ENCODE measurements at regions not wholly inside any gene's neighbourhood (a gene's known extent, or its start where the extent isn't known, plus 50 kb on each side); places are given as distances from the start of the nearest gene placed in this dataset.
"Not testable (repeated sequence)": the region's sequence is repeated elsewhere in the genome, so short reads cannot be mapped to it uniquely, and the experiment has no call there.

GRCh38 chrX:69431420-69431819 is 72.7 kb upstream of the NALF2 start:
- Histone ChIP-seq H3K9me3 (replicated peaks) (no peaks in the 10 kb centered on the region), H3K36me3 (no peaks in the 10 kb centered on the region), H3K27ac (no peak overlapping the region), H3K4me3 (no peak overlapping the region), H3K4me1 (replicated peaks) (no peaks in the 10 kb centered on the region), H3K27me3 (replicated peaks) (no peaks in the 10 kb centered on the region)
- no peak for DNase-seq (ENCODE audit: low read depth in 1 of 2, low spot score in 2 of 2)

- no peak overlapping the region for H3K27ac ChIP-seq
- no peaks in the 10 kb centered on the region for H3K4me1 ChIP-seq (replicated peaks)
- no peak for DNase-seq (ENCODE audit: low read depth in 1 of 2, low spot score in 2 of 2)
- H3K36me3 ChIP-seq: no peaks in the 10 kb centered on the region
- no peaks in the 10 kb centered on the region for H3K9me3 ChIP-seq (replicated peaks)
- H3K27me3 ChIP-seq (replicated peaks): no peaks in the 10 kb centered on the region
- no peak overlapping the region for H3K4me3 ChIP-seq
Measured at GRCh38 chrX:69430785-69431184, 73.3 kb upstream of the NALF2 start.

GRCh38 chrX:69429339-69430015 is 74.6 kb upstream of the NALF2 start:
- Histone ChIP-seq H3K4me3 (no peak overlapping the region), H3K27ac (no peak overlapping the region), H3K9me3 (replicated peaks) (no peaks in the 10 kb centered on the region), H3K36me3 (no peaks in the 10 kb centered on the region), H3K4me1 (replicated peaks) (no peaks in the 10 kb centered on the region), H3K27me3 (replicated peaks) (no peaks in the 10 kb centered on the region)
- DNase-seq (ENCODE audit: low read depth in 1 of 2, low spot score in 2 of 2): no peak

- no peak for DNase-seq (ENCODE audit: low read depth in 1 of 2, low spot score in 2 of 2)
- no peaks in the 10 kb centered on the region for H3K27me3 ChIP-seq (replicated peaks)
- no peaks in the 10 kb centered on the region for H3K4me1 ChIP-seq (replicated peaks)
- H3K27ac ChIP-seq: no peak overlapping the region
- no peaks in the 10 kb centered on the region for H3K9me3 ChIP-seq (replicated peaks)
- H3K4me3 ChIP-seq: no peak overlapping the region
- no peaks in the 10 kb centered on the region for H3K36me3 ChIP-seq
Measured at GRCh38 chrX:69428216-69428615, 75.9 kb upstream of the NALF2 start.

- Histone ChIP-seq H3K36me3 (no peaks in the 10 kb centered on the region), H3K4me1 (replicated peaks) (no peaks in the 10 kb centered on the region), H3K27ac (no peak overlapping the region), H3K9me3 (replicated peaks) (no peaks in the 10 kb centered on the region), H3K27me3 (replicated peaks) (no peaks in the 10 kb centered on the region), H3K4me3 (no peak overlapping the region)
- DNase-seq (ENCODE audit: low read depth in 1 of 2, low spot score in 2 of 2): no peak
Measured at GRCh38 chrX:69424910-69425309, 79.2 kb upstream of the NALF2 start.

- no peaks in the 10 kb centered on the region for H3K4me1 ChIP-seq (replicated peaks)
- no peaks in the 10 kb centered on the region for H3K36me3 ChIP-seq
- no peaks in the 10 kb centered on the region for H3K9me3 ChIP-seq (replicated peaks)
- DNase-seq (ENCODE audit: low read depth in 1 of 2, low spot score in 2 of 2): no peak
- H3K27ac ChIP-seq: no peak overlapping the region
- no peaks in the 10 kb centered on the region for H3K27me3 ChIP-seq (replicated peaks)
- no peak overlapping the region for H3K4me3 ChIP-seq
Measured at GRCh38 chrX:69424161-69424560, 80.0 kb upstream of the NALF2 start.

GRCh38 chrX:69422208-69422607 is 81.9 kb upstream of the NALF2 start:
- DNase-seq (ENCODE audit: low read depth in 1 of 2, low spot score in 2 of 2); H3K27ac ChIP-seq; H3K27me3 ChIP-seq (replicated peaks); H3K4me3 ChIP-seq; H3K36me3 ChIP-seq; H3K9me3 ChIP-seq (replicated peaks); H3K4me1 ChIP-seq (replicated peaks): not testable (repeated sequence)

GRCh38 chrX:69415698-69416097 is 88.4 kb upstream of the NALF2 start:
- no peak overlapping the region for H3K4me3 ChIP-seq
- H3K27me3 ChIP-seq (replicated peaks): no peaks in the 10 kb centered on the region
- H3K9me3 ChIP-seq (replicated peaks): no peaks in the 10 kb centered on the region
- no peaks in the 10 kb centered on the region for H3K36me3 ChIP-seq
- peaks cover 13% of the 10 kb centered on the region for H3K4me1 ChIP-seq (replicated peaks)
- DNase-seq (ENCODE audit: low read depth in 1 of 2, low spot score in 2 of 2): no peak
- no peak overlapping the region for H3K27ac ChIP-seq

GRCh38 chrX:69412661-69413060 is 91.5 kb upstream of the NALF2 start:
- H3K9me3 ChIP-seq (replicated peaks): no peaks in the 10 kb centered on the region
- no peaks in the 10 kb centered on the region for H3K36me3 ChIP-seq
- H3K27me3 ChIP-seq (replicated peaks): no peaks in the 10 kb centered on the region
- peak; percentile 50 to 53 for DNase-seq (ENCODE audit: low read depth in 1 of 2, low spot score in 2 of 2)
- peak overlapping the region; percentile 42 for H3K27ac ChIP-seq
- peaks cover 13% of the 10 kb centered on the region for H3K4me1 ChIP-seq (replicated peaks)
- H3K4me3 ChIP-seq: no peak overlapping the region

GRCh38 chrX:69398881-69399280 is 105.2 kb upstream of the NALF2 start:
- DNase-seq (ENCODE audit: low read depth in 1 of 2, low spot score in 2 of 2): no peak
- H3K27me3 ChIP-seq (replicated peaks): no peaks in the 10 kb centered on the region
- H3K27ac ChIP-seq: no peak overlapping the region
- H3K9me3 ChIP-seq (replicated peaks): no peaks in the 10 kb centered on the region
- no peaks in the 10 kb centered on the region for H3K36me3 ChIP-seq
- no peak overlapping the region for H3K4me3 ChIP-seq
- H3K4me1 ChIP-seq (replicated peaks): 0 out of 2 replicates have a peak, but pooled peaks cover 6% of the 10 kb centered on the region

- 0 out of 2 replicates have a peak, but pooled peaks cover 6% of the 10 kb centered on the region for H3K4me1 ChIP-seq (replicated peaks)
- no peaks in the 10 kb centered on the region for H3K9me3 ChIP-seq (replicated peaks)
- H3K4me3 ChIP-seq: no peak overlapping the region
- no peak overlapping the region for H3K27ac ChIP-seq
- H3K27me3 ChIP-seq (replicated peaks): no peaks in the 10 kb centered on the region
- peak; percentile 20 to 52 for DNase-seq (ENCODE audit: low read depth in 1 of 2, low spot score in 2 of 2)
- H3K36me3 ChIP-seq: no peaks in the 10 kb centered on the region
Measured at GRCh38 chrX:69396916-69397315, 107.2 kb upstream of the NALF2 start.

- H3K36me3 ChIP-seq: no peaks in the 10 kb centered on the region
- no peaks in the 10 kb centered on the region for H3K9me3 ChIP-seq (replicated peaks)
- H3K4me3 ChIP-seq: no peak overlapping the region
- no peak for DNase-seq (ENCODE audit: low read depth in 1 of 2, low spot score in 2 of 2)
- no peak overlapping the region for H3K27ac ChIP-seq
- H3K4me1 ChIP-seq (replicated peaks): 0 out of 2 replicates have a peak, but pooled peaks cover 6% of the 10 kb centered on the region
- H3K27me3 ChIP-seq (replicated peaks): no peaks in the 10 kb centered on the region
Measured at GRCh38 chrX:69395306-69395705, 108.8 kb upstream of the NALF2 start.

GRCh38 chrX:69389101-69389501 is 115.0 kb upstream of the NALF2 start:
- Histone ChIP-seq H3K36me3 (no peaks in the 10 kb centered on the region), H3K27me3 (replicated peaks) (no peaks in the 10 kb centered on the region), H3K4me3 (no peak overlapping the region), H3K4me1 (replicated peaks) (no peaks in the 10 kb centered on the region), H3K27ac (no peak overlapping the region), H3K9me3 (replicated peaks) (no peaks in the 10 kb centered on the region)
- DNase-seq (ENCODE audit: low read depth in 1 of 2, low spot score in 2 of 2): no peak

- Histone ChIP-seq H3K9me3 (replicated peaks) (no peaks in the 10 kb centered on the region), H3K27ac (no peak overlapping the region), H3K27me3 (replicated peaks) (no peaks in the 10 kb centered on the region), H3K36me3 (no peaks in the 10 kb centered on the region), H3K4me1 (replicated peaks) (no peaks in the 10 kb centered on the region), H3K4me3 (no peak overlapping the region)
- DNase-seq (ENCODE audit: low read depth in 1 of 2, low spot score in 2 of 2): no peak
Measured at GRCh38 chrX:69388526-69388925, 115.6 kb upstream of the NALF2 start.
